K562 (cell line): ENCODE measurements at regions not wholly inside any gene's neighbourhood (a gene's known extent, or its start where the extent isn't known, plus 50 kb on each side); places are given as distances from the start of the nearest gene placed in this dataset.

Experiments used
- ATAC-seq: fragments of 200-7000 bp; cut with Tn5 transposase; 3 replicates; pipeline ENCODE4 v1.9.1; 2020; ENCODE audit warnings: moderate library complexity
- BruUV-seq: library from RNA; stranded (reverse); fragments of 400-500 nt; replicated peaks from 2 replicates; lab custom pipeline; 2021; lab: Mats Ljungman, UMichigan
- CTCF ChIA-PET: fragments of 300-600 bp; formaldehyde crosslinking; extraction: SDS; loops from one replicate; lab custom pipeline; 2021; ENCODE audit warnings: low intra/inter-chr PET ratio; lab: Yijun Ruan, JAX
- POLR2A ChIA-PET: fragments of 300-600, 350-650 bp; sonication (Branson Sonifier 250); formaldehyde crosslinking; extraction: SDS; loops from one replicate; lab custom pipeline; 2021; ENCODE audit warnings: antibody characterized with exemption, inconsistent platforms; lab: Yijun Ruan, JAX
- DNase-seq, 4 experiments: peaks; one replicate each; pipeline versions ENCODE4 v3.0.0 to v3.0.0-alpha.2; 2011 to 2018; ENCODE audit warnings: low spot score in 3 of 4, mixed read lengths in 3 of 4; ENCODE audit errors: extremely low read depth in 1 of 4
- FAIRE-seq: peaks from 2 replicates; lab custom pipeline; 2011; peaks lifted over from hg19 to GRCh38; lab: Jason Lieb, UNC
- H2AFZ ChIP-seq: 2 replicates; pipeline ENCODE4 v1.6.0; 2011; ENCODE audit warnings: low read depth, low read length, control low read depth, inconsistent platforms
- H3K27ac ChIP-seq: fragments of 200-600 bp; 3 replicates; pipeline ENCODE4 v1.8.0; 2011; ENCODE audit warnings: low read depth, mild to moderate bottlenecking, control low read depth, inconsistent platforms, low read length, moderate library complexity, mixed read lengths; ENCODE audit errors: extremely low read depth
- H3K27me3 ChIP-seq, 2 experiments: fragments of 300-600 bp in 1 of 2; 2 replicates in 1 of 2; 3 replicates in 1 of 2; pipeline versions ENCODE4 v1.6.0 to v1.8.0; 2011; ENCODE audit warnings: inconsistent platforms in 2 of 2, low read length in 2 of 2, mild to moderate bottlenecking in 1 of 2, mixed read lengths in 1 of 2, moderate library complexity in 1 of 2; ENCODE audit not compliant: control insufficient read depth in 2 of 2, insufficient read depth in 2 of 2
- H3K36me3 ChIP-seq: fragments of 300-600 bp; 3 replicates; pipeline ENCODE4 v1.8.0; 2011; ENCODE audit warnings: mild to moderate bottlenecking, low read length, inconsistent platforms; ENCODE audit not compliant: control insufficient read depth, insufficient read depth
- H3K4me1 ChIP-seq, 2 experiments: fragments of 200-600 bp in 1 of 2; replicated peaks in 1 of 2; 2 replicates in 1 of 2; 3 replicates in 1 of 2; pipeline versions ENCODE4 v1.5.1 to v1.8.0; 2011; ENCODE audit warnings: inconsistent platforms in 2 of 2, low read length in 2 of 2, mild to moderate bottlenecking in 1 of 2, mixed read lengths in 1 of 2, moderate library complexity in 1 of 2; ENCODE audit not compliant: control insufficient read depth in 2 of 2, insufficient read depth in 2 of 2
- H3K4me2 ChIP-seq: 2 replicates; pipeline ENCODE4 v1.6.1; 2011; ENCODE audit warnings: low read length, control low read depth, inconsistent platforms, mixed read lengths; ENCODE audit not compliant: insufficient read depth
- H3K4me3 ChIP-seq: fragments of 200-600 bp; sonication (generic), shearing (Covaris generic); 2 replicates; pipeline ENCODE4 v1.5.1; 2016; ENCODE audit warnings: control low read depth, inconsistent platforms
- H3K79me2 ChIP-seq: fragments of 200-600 bp; 3 replicates; pipeline ENCODE4 v1.8.0; 2011; ENCODE audit warnings: low read length, inconsistent platforms; ENCODE audit not compliant: control insufficient read depth, insufficient read depth
- H3K9ac ChIP-seq, 2 experiments: 2 replicates each; pipeline versions ENCODE4 v1.6.0 to v1.6.1; 2011; ENCODE audit warnings: low read depth in 2 of 2, low read length in 2 of 2, control low read depth in 1 of 2, inconsistent platforms in 1 of 2, mild to moderate bottlenecking in 1 of 2, mixed read lengths in 1 of 2; ENCODE audit not compliant: insufficient read depth in 1 of 2
- H3K9me1 ChIP-seq: one replicate; pipeline ENCODE4 v1.6.0; 2011; ENCODE audit warnings: inconsistent platforms, mild to moderate bottlenecking, low read length, moderate library complexity; ENCODE audit not compliant: control insufficient read depth, insufficient read depth
- H3K9me3 ChIP-seq: replicated peaks from 2 replicates; pipeline ENCODE4 v1.5.1; 2011; ENCODE audit warnings: low read depth, low read length, inconsistent platforms; ENCODE audit not compliant: control insufficient read depth, insufficient read depth
- H4K20me1 ChIP-seq: replicated peaks from 2 replicates; pipeline ENCODE4 v1.6.1; 2011; ENCODE audit warnings: low read length, inconsistent platforms, mixed read lengths; ENCODE audit not compliant: control insufficient read depth, insufficient read depth
- CHD4 ChIP-seq: fragments of 200-600 bp; sonication (generic); IDR thresholded peaks from 3 replicates; pipeline ENCODE4 v1.6.1; 2012; ENCODE audit warnings: low read depth, mild to moderate bottlenecking, mixed read lengths, low read length, inconsistent platforms; ENCODE audit not compliant: insufficient read depth, insufficient replicate concordance, poor library complexity, severe bottlenecking
- CXXC5 ChIP-seq: fragments of 250-450 bp; sonication (Bioruptor Pico); IDR thresholded peaks from 2 replicates; pipeline ENCODE4 v1.8.0; 2022; ENCODE audit warnings: inconsistent platforms, mild to moderate bottlenecking, moderate library complexity
- KDM1A ChIP-seq, 2 experiments: fragments of 450-650 bp; IDR thresholded peaks; 2 replicates each; pipeline ENCODE4 v1.6.1; 2016; ENCODE audit warnings: mild to moderate bottlenecking in 2 of 2
- KDM4B ChIP-seq, 2 experiments: fragments of 450-650 bp in 1 of 2; sonication (generic) in 1 of 2; IDR thresholded peaks; 2 replicates each; pipeline ENCODE4 v1.6.1; 2016 to 2017; ENCODE audit warnings: borderline replicate concordance in 2 of 2, antibody characterized with exemption in 1 of 2, low read depth in 1 of 2, mild to moderate bottlenecking in 1 of 2
- MBD1 ChIP-seq: fragments of 250-450 bp; sonication (Bioruptor Pico); IDR thresholded peaks from 2 replicates; pipeline ENCODE4 v1.8.0; 2022; ENCODE audit warnings: inconsistent platforms
- MEIS2 ChIP-seq: fragments of 450-650 bp; IDR thresholded peaks from 2 replicates; pipeline ENCODE4 v1.6.1; 2014; ENCODE audit warnings: mild to moderate bottlenecking; ENCODE audit not compliant: partially characterized antibody
- NCOA1 ChIP-seq: fragments of 450-650 bp; IDR thresholded peaks from 2 replicates; pipeline ENCODE4 v1.6.1; 2016; ENCODE audit warnings: low read depth
- POU5F1 ChIP-seq: fragments of 150-350 bp; IDR thresholded peaks from 2 replicates; pipeline ENCODE4 v1.6.1; 2014; ENCODE audit warnings: borderline replicate concordance, low read length, low read depth, mild to moderate bottlenecking; ENCODE audit not compliant: partially characterized antibody
- PRMT5 ChIP-seq: sonication (generic); formaldehyde crosslinking; IDR thresholded peaks from 2 replicates; pipeline ENCODE4 v1.5.0; 2020; ENCODE audit warnings: missing genetic modification reagents
- RB1 ChIP-seq: fragments of 450-650 bp; IDR thresholded peaks from 2 replicates; pipeline ENCODE4 v1.6.1; 2017; ENCODE audit warnings: low read depth, mild to moderate bottlenecking
- SIN3A ChIP-seq, 2 experiments: fragments of 150-350 bp in 1 of 2; IDR thresholded peaks; 2 replicates each; pipeline ENCODE4 v1.6.1; 2011 to 2016; ENCODE audit warnings: borderline replicate concordance in 2 of 2, low read depth in 2 of 2, low read length in 2 of 2, mild to moderate bottlenecking in 2 of 2, moderate library complexity in 2 of 2; ENCODE audit not compliant: control insufficient read depth in 1 of 2
- STAG1 ChIP-seq: sonication (generic); formaldehyde crosslinking; IDR thresholded peaks from 2 replicates; pipeline ENCODE4 v1.5.0; 2020; ENCODE audit warnings: missing genetic modification reagents, borderline replicate concordance
- ZZZ3 ChIP-seq: fragments of 450-650 bp; IDR thresholded peaks from 2 replicates; pipeline ENCODE4 v1.6.1; 2016; ENCODE audit warnings: antibody characterized with exemption, mild to moderate bottlenecking, moderate library complexity
- WGBS: fragments of 100-300 bp; shearing (Covaris generic); methylation state at CpG from one replicate; pipeline ENCODE4 v1.1.6; 2016; ENCODE audit warnings: low coverage, mixed read lengths; ENCODE audit not compliant: insufficient coverage; ENCODE audit errors: missing lambda C conversion rate; 5-methylcytosine and 5-hydroxymethylcytosine counted together
- in situ Hi-C: fragments of 300-500 bp; cut with MboI; formaldehyde crosslinking; loops from 4 replicates; pipeline ENCODE4 v1.15.0; 2018; ENCODE audit warnings: inconsistent platforms, mixed read lengths
- intact Hi-C: fragments of 100-400 bp; cut with micrococcal nuclease; formaldehyde crosslinking; loops from 2 replicates; pipeline ENCODE4 v1.14.2; 2022
- TF ChIP-seq, protein P1 (sequence below): fragments of 250-450 bp; sonication (Bioruptor Pico); IDR thresholded peaks from 2 replicates; pipeline ENCODE4 v1.4.0; 2020

GRCh38 chr10:78190051-78190825 lies 156.6 kb downstream of the RPS24 start:
- FAIRE-seq (no peak), ATAC-seq (no peak), DNase-seq (no peak)
- no peak overlapping the region for H3K27ac ChIP-seq
- H3K27me3 ChIP-seq = peaks cover 0 to 6% of the 10 kb centered on the region in 2 experiments; a peak in 1 of 5 replicates
- no peak overlapping the region for H3K9ac ChIP-seq
- H3K9me3 ChIP-seq = no peaks in the 10 kb centered on the region
- no peak overlapping the region for H2AFZ ChIP-seq
- 2% methylated on average over 10 of the region's 10 CpGs for WGBS
- no peaks in the 10 kb centered on the region for H3K9me1 ChIP-seq
- ChIA-PET POLR2A (no interaction called here), CTCF (no interaction called here)
- TF ChIP-seq NCOA1 (no peak), RB1 (no peak), POU5F1 (no peak), CHD4 (no peak), CXXC5 (CRISPR knock-in tag) (no peak), MEIS2 (no peak), PRMT5 (CRISPR knock-in tag) (no peak), STAG1 (CRISPR knock-in tag) (no peak), SIN3A (IDR thresholded peaks at IDR 0.05; ENCODE audit: borderline replicate concordance in 2 of 2, control insufficient read depth in 1 of 2, low read depth in 2 of 2, low read length in 2 of 2) (no peak), MBD1 (CRISPR knock-in tag) (no peak), ZZZ3 (no peak), KDM1A (IDR thresholded peaks at IDR 0.05) (no peak), KDM4B (IDR thresholded peaks at IDR 0.05; ENCODE audit: borderline replicate concordance in 2 of 2, low read depth in 1 of 2) (no peak)
- TF ChIP-seq, protein P1, sequence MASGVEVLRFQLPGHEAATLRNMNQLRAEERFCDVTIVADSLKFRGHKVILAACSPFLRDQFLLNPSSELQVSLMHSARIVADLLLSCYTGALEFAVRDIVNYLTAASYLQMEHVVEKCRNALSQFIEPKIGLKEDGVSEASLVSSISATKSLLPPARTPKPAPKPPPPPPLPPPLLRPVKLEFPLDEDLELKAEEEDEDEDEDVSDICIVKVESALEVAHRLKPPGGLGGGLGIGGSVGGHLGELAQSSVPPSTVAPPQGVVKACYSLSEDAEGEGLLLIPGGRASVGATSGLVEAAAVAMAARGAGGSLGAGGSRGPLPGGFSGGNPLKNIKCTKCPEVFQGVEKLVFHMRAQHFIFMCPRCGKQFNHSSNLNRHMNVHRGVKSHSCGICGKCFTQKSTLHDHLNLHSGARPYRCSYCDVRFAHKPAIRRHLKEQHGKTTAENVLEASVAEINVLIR (CRISPR knock-in tag) = no peak
- no peaks in the 10 kb centered on the region for H3K36me3 ChIP-seq
- H3K4me1 ChIP-seq = 0 out of 5 replicates have a peak, but pooled peaks cover 0 to 4% of the 10 kb centered on the region in 2 experiments
- H3K79me2 ChIP-seq = no peaks in the 10 kb centered on the region
- intact Hi-C loops = no loop called here
- no peaks in the 10 kb centered on the region for H4K20me1 ChIP-seq
- no peak overlapping the region for H3K4me3 ChIP-seq
- BruUV-seq = no TSS peak
- in situ Hi-C loops = no loop called here
- H3K4me2 ChIP-seq = no peak overlapping the region
